ENCODE measurements at regions not wholly inside any gene's neighbourhood (a gene's known extent, or its start where the extent isn't known, plus 50 kb on each side); places are given as distances from the start of the nearest gene placed in this dataset.

DNA sequence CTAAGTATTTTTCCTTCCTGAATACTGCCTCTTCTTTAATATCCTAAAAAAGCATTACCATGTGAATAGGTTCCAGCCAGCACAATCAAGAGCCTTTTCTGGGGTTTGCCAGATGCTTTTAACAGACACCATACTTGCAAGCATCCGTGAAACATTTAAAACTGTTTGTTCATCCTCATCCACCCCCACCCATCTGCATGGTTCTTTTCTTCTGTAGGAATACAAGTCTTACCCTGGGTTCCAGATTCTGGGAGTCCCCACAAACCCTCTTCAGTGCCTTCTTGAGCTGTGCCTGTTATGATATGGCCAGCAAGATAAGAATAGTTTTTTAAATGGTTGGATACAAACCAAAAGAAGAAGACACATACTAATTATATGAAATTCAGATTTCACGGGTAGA is 354.9 kb upstream of the PLXNA2 start:
- DNase-seq (no peak), ATAC-seq (ENCODE audit: poor library complexity) (no peak)
- H3K9me3 Mint-ChIP-seq = no peaks in the 10 kb centered on the region
- H3K4me3 Mint-ChIP-seq = no peak overlapping the region
- H3K27me3 Mint-ChIP-seq = no peaks in the 10 kb centered on the region
- ChIA-PET CTCF (no interaction called here), POLR2A (no interaction called here)
- peaks cover 0 to 2% of the 10 kb centered on the region in 2 experiments for H3K27me3 ChIP-seq (ENCODE audit: control insufficient read depth in 1 of 2, insufficient read depth in 2 of 2, low read length in 2 of 2)
- no peak overlapping the region for H3K27ac ChIP-seq (ENCODE audit: low read depth in 1 of 2, low read length in 2 of 2)
- no peaks in the 10 kb centered on the region for H3K9me3 ChIP-seq (ENCODE audit: control insufficient read depth in 1 of 2, insufficient read depth in 1 of 2, low read length in 2 of 2)
- H3K4me1 Mint-ChIP-seq (ENCODE audit: low read depth) = no peaks in the 10 kb centered on the region
- intact Hi-C loops (cut with DNase I, micrococcal nuclease) = no loop called here
- H3K27ac Mint-ChIP-seq = no peak overlapping the region
- no peaks in the 10 kb centered on the region for H3K36me3 ChIP-seq (ENCODE audit: insufficient read depth, low read length)
- TF ChIP-seq, protein P1, sequence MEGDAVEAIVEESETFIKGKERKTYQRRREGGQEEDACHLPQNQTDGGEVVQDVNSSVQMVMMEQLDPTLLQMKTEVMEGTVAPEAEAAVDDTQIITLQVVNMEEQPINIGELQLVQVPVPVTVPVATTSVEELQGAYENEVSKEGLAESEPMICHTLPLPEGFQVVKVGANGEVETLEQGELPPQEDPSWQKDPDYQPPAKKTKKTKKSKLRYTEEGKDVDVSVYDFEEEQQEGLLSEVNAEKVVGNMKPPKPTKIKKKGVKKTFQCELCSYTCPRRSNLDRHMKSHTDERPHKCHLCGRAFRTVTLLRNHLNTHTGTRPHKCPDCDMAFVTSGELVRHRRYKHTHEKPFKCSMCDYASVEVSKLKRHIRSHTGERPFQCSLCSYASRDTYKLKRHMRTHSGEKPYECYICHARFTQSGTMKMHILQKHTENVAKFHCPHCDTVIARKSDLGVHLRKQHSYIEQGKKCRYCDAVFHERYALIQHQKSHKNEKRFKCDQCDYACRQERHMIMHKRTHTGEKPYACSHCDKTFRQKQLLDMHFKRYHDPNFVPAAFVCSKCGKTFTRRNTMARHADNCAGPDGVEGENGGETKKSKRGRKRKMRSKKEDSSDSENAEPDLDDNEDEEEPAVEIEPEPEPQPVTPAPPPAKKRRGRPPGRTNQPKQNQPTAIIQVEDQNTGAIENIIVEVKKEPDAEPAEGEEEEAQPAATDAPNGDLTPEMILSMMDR (IDR thresholded peaks at IDR 0.05) = no peak
- H3K36me3 Mint-ChIP-seq (ENCODE audit: low read depth) = no peaks in the 10 kb centered on the region
- no peaks in the 10 kb centered on the region for H3K4me1 ChIP-seq (ENCODE audit: insufficient read depth, low read length)
- no peak overlapping the region for H3K4me3 ChIP-seq (ENCODE audit: low read length)

DNA sequence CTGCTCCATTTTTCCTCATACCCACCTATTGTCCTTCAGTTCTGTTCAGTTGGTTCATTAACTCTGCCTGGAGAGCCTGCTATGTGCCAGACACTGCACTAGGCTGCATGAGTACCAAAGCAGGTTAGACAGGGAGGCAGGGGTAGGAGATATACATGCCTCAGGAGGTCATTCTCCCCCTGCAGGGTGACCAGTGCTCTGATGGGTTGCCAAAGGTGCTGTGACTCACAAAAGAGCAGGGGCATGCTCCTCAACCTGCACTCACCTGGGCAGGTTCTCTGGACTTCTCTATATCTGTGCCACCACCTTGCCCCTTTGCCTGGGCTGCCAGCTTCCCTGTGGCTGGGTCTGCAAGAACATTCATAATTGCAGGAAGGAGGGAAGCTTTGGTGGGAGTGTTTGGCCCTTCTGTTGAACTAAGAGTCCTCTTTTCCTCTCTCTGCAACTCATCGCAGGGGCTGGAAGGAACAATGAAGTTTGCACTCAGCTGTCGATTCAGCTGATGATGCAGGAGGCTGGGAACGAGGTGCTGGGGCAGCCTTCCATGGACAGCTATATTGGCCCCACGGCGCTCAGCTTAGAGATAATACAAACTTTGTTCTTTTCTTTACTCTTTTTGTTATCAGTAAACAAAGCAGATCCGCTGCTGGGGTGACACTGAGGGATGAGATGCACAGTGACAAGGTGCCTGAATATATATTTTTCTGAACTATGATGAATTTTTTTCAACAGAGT is 356.4 kb upstream of the PLXNA2 start:
- Histone ChIP-seq H3K4me1 (ENCODE audit: insufficient read depth, low read length) (no peaks in the 10 kb centered on the region), H3K36me3 (ENCODE audit: insufficient read depth, low read length) (no peaks in the 10 kb centered on the region), H3K4me3 (ENCODE audit: low read length) (no peak overlapping the region), H3K27me3 (ENCODE audit: control insufficient read depth in 1 of 2, insufficient read depth in 2 of 2, low read length in 2 of 2) (no peaks in the 10 kb centered on the region), H3K27ac (ENCODE audit: low read depth in 1 of 2, low read length in 2 of 2) (no peak overlapping the region), H3K9me3 (ENCODE audit: control insufficient read depth in 1 of 2, insufficient read depth in 1 of 2, low read length in 2 of 2) (no peaks in the 10 kb centered on the region)
- TF ChIP-seq, protein P1 (IDR thresholded peaks at IDR 0.05) = no peak
- H3K27me3 Mint-ChIP-seq = peaks cover 6% of the 10 kb centered on the region
- intact Hi-C loops (cut with DNase I, micrococcal nuclease) = no loop called here
- no peaks in the 10 kb centered on the region for H3K4me1 Mint-ChIP-seq (ENCODE audit: low read depth)
- no peaks in the 10 kb centered on the region for H3K36me3 Mint-ChIP-seq (ENCODE audit: low read depth)
- H3K4me3 Mint-ChIP-seq = no peak overlapping the region
- DNase-seq (no peak), ATAC-seq (ENCODE audit: poor library complexity) (no peak)
- no peak overlapping the region for H3K27ac Mint-ChIP-seq
- H3K9me3 Mint-ChIP-seq = no peaks in the 10 kb centered on the region
- POLR2A ChIA-PET = no interaction called here
- CTCF ChIA-PET = no interaction called here

DNA sequence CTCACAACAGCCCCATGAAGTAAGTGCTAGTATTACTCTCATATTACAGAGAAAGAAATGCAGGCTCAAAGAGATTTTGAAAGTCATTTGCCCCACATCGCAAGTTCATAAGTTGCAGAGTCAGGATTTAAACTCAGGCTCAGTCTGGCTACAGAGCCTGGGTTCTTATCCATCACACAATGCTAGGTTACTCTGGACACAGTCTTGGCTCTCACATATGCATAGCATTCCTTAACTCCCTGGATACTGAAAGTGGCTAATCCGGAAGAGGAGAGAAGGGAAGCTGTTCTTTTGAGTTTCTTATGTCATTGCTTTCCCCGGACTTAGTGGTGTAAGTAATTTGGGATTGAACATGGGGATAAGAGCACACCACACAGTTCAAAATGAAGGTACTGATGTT is 357.4 kb upstream of the PLXNA2 start:
- Mint-ChIP-seq H3K27ac (no peak overlapping the region), H3K4me1 (ENCODE audit: low read depth) (no peaks in the 10 kb centered on the region), H3K36me3 (ENCODE audit: low read depth) (no peaks in the 10 kb centered on the region), H3K9me3 (no peaks in the 10 kb centered on the region), H3K27me3 (peaks cover 6% of the 10 kb centered on the region), H3K4me3 (no peak overlapping the region)
- POLR2A ChIA-PET = no interaction called here
- Histone ChIP-seq H3K27ac (ENCODE audit: low read depth in 1 of 2, low read length in 2 of 2) (no peak overlapping the region), H3K36me3 (ENCODE audit: insufficient read depth, low read length) (no peaks in the 10 kb centered on the region), H3K4me3 (ENCODE audit: low read length) (no peak overlapping the region), H3K4me1 (ENCODE audit: insufficient read depth, low read length) (no peaks in the 10 kb centered on the region), H3K9me3 (ENCODE audit: control insufficient read depth in 1 of 2, insufficient read depth in 1 of 2, low read length in 2 of 2) (no peaks in the 10 kb centered on the region), H3K27me3 (ENCODE audit: control insufficient read depth in 1 of 2, insufficient read depth in 2 of 2, low read length in 2 of 2) (no peaks in the 10 kb centered on the region)
- CTCF ChIA-PET = no interaction called here
- TF ChIP-seq, protein P1 (IDR thresholded peaks at IDR 0.05) = no peak
- ATAC-seq (ENCODE audit: poor library complexity) (no peak), DNase-seq (no peak)
- intact Hi-C loops (cut with DNase I, micrococcal nuclease) = no loop called here
